GM13976 (cell line): ENCODE measurements at regions not wholly inside any gene's neighbourhood (a gene's known extent, or its start where the extent isn't known, plus 50 kb on each side); places are given as distances from the start of the nearest gene placed in this dataset.

Experiments used
- DNase-seq: peaks from one replicate; pipeline ENCODE4 v3.0.0; 2012; ENCODE audit warnings: low spot score
- CTCF ChIP-seq: IDR thresholded peaks from 2 replicates; pipeline ENCODE4 v1.5.1; 2012; ENCODE audit warnings: borderline replicate concordance, mild to moderate bottlenecking; ENCODE audit not compliant: insufficient read depth; ENCODE audit errors: extremely low read depth, missing control alignments, control extremely low read depth
- in situ Hi-C: fragments of 300-500 bp; cut with MboI; formaldehyde crosslinking; loops from one replicate; pipeline ENCODE4 v1.12.0; 2022; ENCODE audit warnings: low sequenced_read_pairs, mixed read lengths, inconsistent platforms; ENCODE audit not compliant: unreplicated experiment

DNA sequence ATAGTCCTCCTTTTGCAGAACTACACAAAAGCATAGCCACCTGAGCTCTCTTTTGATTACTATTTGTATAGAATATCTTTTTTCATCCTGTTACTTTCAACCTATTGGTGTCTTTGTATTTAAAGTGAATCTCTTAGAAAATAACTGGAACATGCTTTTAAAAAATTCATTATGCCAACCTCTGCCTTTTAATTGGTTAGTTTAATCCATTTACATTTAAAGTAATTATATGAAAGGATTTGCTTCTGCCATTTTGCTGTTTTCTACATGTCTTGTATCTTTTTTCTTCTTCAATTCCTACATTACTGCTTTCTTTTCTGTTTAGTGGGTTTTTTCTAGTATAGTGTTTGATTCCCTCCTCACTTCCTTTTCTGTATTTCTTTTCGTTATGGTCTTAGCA, 407.5 kb upstream of the ZEB2 start:
- DNase-seq, result no peak
- no peak for TF ChIP-seq CTCF
- in situ Hi-C loops, result no loop called here

DNA sequence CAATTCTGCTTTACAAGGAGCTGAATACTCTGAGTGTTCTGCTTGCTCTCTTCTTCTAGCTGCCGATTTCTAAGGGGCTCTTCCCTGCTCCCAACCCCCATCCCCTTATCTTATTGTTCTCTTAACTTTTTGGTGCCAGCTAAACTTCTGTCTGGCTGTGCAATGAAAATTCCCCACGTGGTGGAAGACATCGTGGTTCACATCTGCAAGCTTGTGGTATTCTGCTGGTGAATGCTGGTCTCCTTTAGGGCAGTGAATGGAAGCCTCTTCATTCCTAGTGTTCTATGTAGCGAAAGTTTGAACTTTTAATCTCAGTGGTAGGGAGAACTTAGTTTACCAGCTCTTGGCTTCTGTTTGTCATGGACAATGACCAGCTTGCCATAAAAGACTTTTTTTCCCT, 406.0 kb upstream of the ZEB2 start:
- in situ Hi-C loops, result no loop called here
- no peak for DNase-seq
- TF ChIP-seq CTCF, result no peak

DNA sequence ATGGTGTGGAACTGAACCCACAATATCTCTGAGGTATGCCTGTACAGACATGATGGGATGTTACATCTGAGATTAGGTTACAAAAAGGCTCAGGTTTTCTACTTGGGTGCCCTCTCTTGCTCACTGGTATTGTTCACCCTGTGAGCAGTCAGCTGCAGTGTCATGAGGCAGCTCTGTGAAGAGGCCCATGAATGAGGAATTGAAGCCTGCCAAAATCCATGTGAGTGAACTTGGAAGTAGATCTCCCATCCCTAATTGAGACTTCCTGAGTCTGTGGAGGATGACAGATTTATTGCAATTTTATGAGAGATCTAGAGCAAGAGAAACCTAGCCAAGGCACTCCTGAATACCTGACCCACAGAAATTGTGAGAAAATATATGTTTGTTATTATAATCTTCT, 404.9 kb upstream of the ZEB2 start:
- DNase-seq, result no peak
- no peak for TF ChIP-seq CTCF
- in situ Hi-C loops, result no loop called here

- in situ Hi-C loops, result no loop called here
- DNase-seq, result no peak
- TF ChIP-seq CTCF, result no peak
Observed at GRCh38 chr2:144922519-144922918, 402.6 kb upstream of the ZEB2 start.

GRCh38 chr2:144920755-144921530, 401.0 kb upstream of the ZEB2 start:
- in situ Hi-C loops, result no loop called here
- no peak for TF ChIP-seq CTCF
- DNase-seq, result no peak

- no peak for TF ChIP-seq CTCF
- no peak for DNase-seq
- in situ Hi-C loops, result no loop called here
Observed at GRCh38 chr2:144914622-144915318, 394.9 kb upstream of the ZEB2 start.

DNA sequence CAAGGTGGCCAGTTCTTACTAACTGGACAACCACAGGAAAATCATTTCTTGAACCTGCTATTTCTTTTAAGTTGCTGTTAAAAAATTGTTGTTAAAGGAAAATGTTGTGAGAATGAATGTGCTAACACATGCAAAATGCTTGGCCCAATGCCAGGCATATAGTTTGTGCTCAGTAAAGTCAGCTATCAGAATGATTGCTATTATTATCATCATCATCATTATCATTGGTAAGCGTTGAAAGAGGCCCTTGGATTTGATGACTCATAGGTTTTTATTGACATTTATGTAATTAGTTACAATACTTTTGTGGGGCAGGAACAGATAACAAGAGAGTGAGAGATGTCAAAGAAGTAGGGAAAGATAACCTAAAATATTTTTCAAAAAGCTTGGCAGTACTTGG, 394.2 kb upstream of the ZEB2 start:
- in situ Hi-C loops, result no loop called here
- no peak for DNase-seq
- TF ChIP-seq CTCF, result no peak
